Tibial nerve (tissue), 4 donors: ENCODE measurements at regions not wholly inside any gene's neighbourhood (a gene's known extent, or its start where the extent isn't known, plus 50 kb on each side); places are given as distances from the start of the nearest gene placed in this dataset.

Source experiments
- DNase-seq, 2 donors: peaks; one replicate each; pipeline ENCODE4 v3.0.0-alpha.2; 2019; ENCODE audit warnings: low spot score in 2 of 2
- H3K27ac ChIP-seq, 4 donors: fragments of 200-600 bp; sonication (generic) in 3 of 4; one replicate each; pipeline ENCODE4 v1.5.1; 2017 to 2019; ENCODE audit warnings: mild to moderate bottlenecking in 1 of 4
- H3K27me3 ChIP-seq, 2 donors: fragments of 200-600 bp; sonication (generic) in 1 of 2; one replicate each; pipeline versions ENCODE4 v1.5.1 to v1.6.0; 2017 to 2019
- H3K36me3 ChIP-seq, 3 donors: fragments of 200-600 bp; sonication (generic); one replicate each; pipeline ENCODE4 v1.5.1; 2018 to 2019
- H3K4me1 ChIP-seq, 4 donors: fragments of 200-600 bp; sonication (generic) in 3 of 4; one replicate each; pipeline ENCODE4 v1.5.1; 2017 to 2019
- H3K4me3 ChIP-seq, 4 donors: fragments of 200-600 bp; sonication (generic) in 3 of 4; one replicate each; pipeline ENCODE4 v1.5.1; 2017 to 2019; ENCODE audit warnings: mild to moderate bottlenecking in 1 of 4, moderate library complexity in 1 of 4
- H3K9me3 ChIP-seq, 4 donors: fragments of 200-600 bp; sonication (generic) in 3 of 4; one replicate each; pipeline ENCODE4 v1.5.1; 2017 to 2019
- EP300 ChIP-seq, 2 donors: sonication (generic); formaldehyde crosslinking; IDR thresholded peaks; one replicate each; pipeline ENCODE4 v1.6.1; 2017; ENCODE audit warnings: antibody characterized with exemption in 2 of 2, mild to moderate bottlenecking in 1 of 2
- POLR2A ChIP-seq, 2 donors: fragments of 450-650 bp; IDR thresholded peaks; one replicate each; pipeline ENCODE4 v1.6.1; 2017; ENCODE audit warnings: antibody characterized with exemption in 2 of 2, mild to moderate bottlenecking in 2 of 2, moderate library complexity in 2 of 2
- WGBS, 2 donors: methylation state at CpG; one replicate each; pipeline ENCODE4 v1.1.5; 2018; 5-methylcytosine and 5-hydroxymethylcytosine counted together
- TF ChIP-seq, protein P1 (sequence below), 5 experiments: fragments of 200-600 bp in 3 of 5; fragments of 450-650 bp in 2 of 5; sonication (generic) in 3 of 5; IDR thresholded peaks; one replicate each; pipeline ENCODE4 v1.5.1; 2016 to 2019; ENCODE audit warnings: antibody characterized with exemption in 5 of 5, mild to moderate bottlenecking in 3 of 5, moderate library complexity in 2 of 5

DNA sequence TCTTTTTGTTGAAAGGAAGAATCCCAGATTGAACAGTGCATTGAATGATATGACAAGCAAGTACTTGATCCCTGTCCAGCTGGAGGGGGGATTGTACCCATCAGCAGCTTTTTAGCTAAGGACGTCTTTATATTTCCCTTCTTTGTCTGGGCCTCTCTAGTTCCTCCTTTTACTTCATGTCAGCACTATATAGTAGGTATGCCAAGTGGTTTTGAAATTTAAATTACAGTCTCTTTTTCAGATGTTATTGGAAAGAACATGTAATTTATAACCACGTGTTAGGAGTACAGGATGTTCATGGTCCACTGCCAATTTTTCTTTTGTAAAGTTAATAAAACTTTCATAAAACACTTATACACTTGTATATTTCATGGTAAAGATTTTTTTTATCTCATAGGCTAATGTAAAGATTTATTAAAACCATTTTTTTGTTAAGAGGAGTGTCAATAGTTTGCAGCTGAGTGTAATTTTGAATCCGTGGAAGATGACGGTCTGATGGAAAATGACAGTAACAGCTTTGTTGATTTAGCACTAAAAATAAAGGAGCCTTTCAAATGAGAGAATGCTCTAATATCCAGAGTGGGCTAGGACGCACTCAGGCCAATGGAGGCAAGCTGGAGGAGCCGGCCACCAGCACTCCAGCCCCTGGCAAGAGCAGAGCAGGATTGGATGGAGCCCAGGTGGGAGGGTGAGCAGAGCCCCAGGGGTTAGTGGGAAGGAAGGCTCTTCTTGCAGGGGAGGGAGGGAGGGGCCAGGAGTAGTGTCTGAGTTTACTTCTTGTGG, 488.3 kb downstream of the INSC start:
- Histone ChIP-seq H3K36me3 (no peaks in the 10 kb centered on the region), H3K27me3 (no peaks in the 10 kb centered on the region), H3K27ac (peak overlapping the region in 2 of 4 donors; percentile 8 to 36), H3K9me3 (no peaks in the 10 kb centered on the region), H3K4me3 (no peak overlapping the region), H3K4me1 (peaks cover 0 to 18% (median 2%) of the 10 kb centered on the region in 4 donors)
- peak; percentile 15 to 39 for DNase-seq
- TF ChIP-seq POLR2A (IDR thresholded peaks at IDR 0.05) (no peak), EP300 (IDR thresholded peaks at IDR 0.05) (no peak)
- TF ChIP-seq, protein P1, sequence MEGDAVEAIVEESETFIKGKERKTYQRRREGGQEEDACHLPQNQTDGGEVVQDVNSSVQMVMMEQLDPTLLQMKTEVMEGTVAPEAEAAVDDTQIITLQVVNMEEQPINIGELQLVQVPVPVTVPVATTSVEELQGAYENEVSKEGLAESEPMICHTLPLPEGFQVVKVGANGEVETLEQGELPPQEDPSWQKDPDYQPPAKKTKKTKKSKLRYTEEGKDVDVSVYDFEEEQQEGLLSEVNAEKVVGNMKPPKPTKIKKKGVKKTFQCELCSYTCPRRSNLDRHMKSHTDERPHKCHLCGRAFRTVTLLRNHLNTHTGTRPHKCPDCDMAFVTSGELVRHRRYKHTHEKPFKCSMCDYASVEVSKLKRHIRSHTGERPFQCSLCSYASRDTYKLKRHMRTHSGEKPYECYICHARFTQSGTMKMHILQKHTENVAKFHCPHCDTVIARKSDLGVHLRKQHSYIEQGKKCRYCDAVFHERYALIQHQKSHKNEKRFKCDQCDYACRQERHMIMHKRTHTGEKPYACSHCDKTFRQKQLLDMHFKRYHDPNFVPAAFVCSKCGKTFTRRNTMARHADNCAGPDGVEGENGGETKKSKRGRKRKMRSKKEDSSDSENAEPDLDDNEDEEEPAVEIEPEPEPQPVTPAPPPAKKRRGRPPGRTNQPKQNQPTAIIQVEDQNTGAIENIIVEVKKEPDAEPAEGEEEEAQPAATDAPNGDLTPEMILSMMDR (IDR thresholded peaks at IDR 0.05): no peak
- WGBS, 2 donors: 12 to 18% methylated on average over 6 of the region's 6 CpGs

DNA sequence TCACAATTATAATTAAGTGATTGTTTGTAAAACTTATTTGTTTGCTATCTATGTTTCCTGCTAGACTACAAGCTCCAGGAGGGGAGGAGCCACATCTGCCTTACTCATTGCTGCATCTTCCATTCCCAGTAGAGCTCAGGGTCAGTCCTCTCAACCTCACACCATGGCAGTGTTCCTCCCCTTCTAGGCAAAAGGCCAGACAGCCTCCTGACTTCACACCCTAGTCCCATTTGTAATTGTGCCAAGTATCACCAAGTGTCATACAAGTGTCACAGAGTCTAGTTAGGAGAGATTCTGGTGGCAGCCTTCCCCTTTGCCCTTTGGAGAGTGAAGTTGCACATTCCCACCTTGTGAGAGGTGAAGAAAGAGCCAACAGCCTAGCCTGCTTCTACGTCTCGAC, 490.4 kb downstream of the INSC start:
- Histone ChIP-seq H3K36me3 (no peaks in the 10 kb centered on the region), H3K27ac (no peak overlapping the region), H3K4me1 (peaks cover 0 to 18% (median 2%) of the 10 kb centered on the region in 4 donors), H3K9me3 (no peaks in the 10 kb centered on the region), H3K4me3 (no peak overlapping the region), H3K27me3 (no peaks in the 10 kb centered on the region)
- 94 to 96% methylated on average over 2 of the region's 2 CpGs for WGBS, 2 donors
- no peak for DNase-seq
- no peak for TF ChIP-seq POLR2A (IDR thresholded peaks at IDR 0.05)
- no peak for TF ChIP-seq EP300 (IDR thresholded peaks at IDR 0.05)
- TF ChIP-seq, protein P1 (IDR thresholded peaks at IDR 0.05): no peak

DNA sequence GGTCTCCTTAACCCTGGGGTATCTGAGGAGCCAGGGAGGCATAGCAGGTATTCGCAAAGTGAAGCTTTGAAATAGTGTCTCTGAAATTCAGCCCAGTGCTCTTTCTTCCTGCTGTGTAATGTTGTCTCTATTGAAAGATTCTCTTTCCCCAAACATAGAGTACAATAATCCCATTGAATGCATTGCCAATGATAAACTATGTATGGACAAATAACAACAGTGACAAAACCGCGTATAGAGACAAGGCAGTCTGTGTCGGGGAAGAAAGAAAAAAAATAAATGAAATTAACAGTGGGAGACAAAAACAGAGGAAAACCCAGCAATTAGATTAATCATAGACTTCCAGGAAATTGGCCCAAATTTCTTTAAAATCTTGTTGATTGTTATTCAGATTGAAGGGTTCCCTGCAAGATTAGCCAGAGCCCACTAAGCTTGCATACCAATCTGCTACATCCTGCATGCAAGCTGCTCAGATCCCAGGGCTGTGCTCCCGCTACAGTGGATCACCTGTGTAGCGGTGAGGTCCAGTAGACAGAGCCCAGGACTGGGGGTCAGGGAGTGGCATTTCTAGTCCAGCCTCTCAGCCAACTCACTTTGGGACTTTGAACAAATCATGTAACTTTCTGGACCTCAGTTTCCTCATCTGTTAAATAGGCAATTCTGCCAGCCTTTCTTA, 492.8 kb downstream of the INSC start:
- Histone ChIP-seq H3K4me3 (no peak overlapping the region), H3K36me3 (no peaks in the 10 kb centered on the region), H3K27ac (no peak overlapping the region), H3K27me3 (no peaks in the 10 kb centered on the region), H3K9me3 (no peaks in the 10 kb centered on the region), H3K4me1 (peaks cover 0 to 21% (median 2%) of the 10 kb centered on the region in 4 donors)
- TF ChIP-seq, protein P1 (IDR thresholded peaks at IDR 0.05): no peak
- TF ChIP-seq EP300 (IDR thresholded peaks at IDR 0.05): no peak
- TF ChIP-seq POLR2A (IDR thresholded peaks at IDR 0.05): no peak
- WGBS, 2 donors: 57 to 60% methylated on average over 6 of the region's 6 CpGs
- DNase-seq: no peak

DNA sequence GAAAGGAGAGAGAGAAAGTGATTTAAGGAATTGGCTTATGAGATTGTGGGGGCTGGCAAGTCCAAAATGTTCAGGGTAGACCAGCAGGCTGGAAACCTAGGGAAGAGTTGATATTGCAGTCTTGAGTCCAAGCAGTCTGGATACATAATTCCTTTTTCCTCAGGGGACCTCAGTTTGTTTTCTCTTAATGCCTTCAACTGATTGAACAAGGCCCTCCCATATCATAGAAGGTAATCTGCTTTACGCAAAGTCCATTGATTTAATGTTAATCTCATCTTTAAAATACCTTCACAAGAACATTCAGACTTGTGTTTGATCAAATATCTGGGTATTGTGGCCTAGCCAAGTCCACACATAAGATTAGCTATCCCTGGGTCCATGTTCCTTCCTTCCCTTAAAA, 494.7 kb downstream of the INSC start:
- Histone ChIP-seq H3K9me3 (no peaks in the 10 kb centered on the region), H3K27ac (no peak overlapping the region), H3K36me3 (no peaks in the 10 kb centered on the region), H3K4me1 (peaks cover 0 to 9% (median 2%) of the 10 kb centered on the region in 4 donors), H3K4me3 (no peak overlapping the region), H3K27me3 (no peaks in the 10 kb centered on the region)
- 97 to 100% methylated on average over 1 of the region's 1 CpG for WGBS, 2 donors
- TF ChIP-seq, protein P1 (IDR thresholded peaks at IDR 0.05): no peak
- no peak for TF ChIP-seq EP300 (IDR thresholded peaks at IDR 0.05)
- no peak for TF ChIP-seq POLR2A (IDR thresholded peaks at IDR 0.05)
- DNase-seq: no peak

DNA sequence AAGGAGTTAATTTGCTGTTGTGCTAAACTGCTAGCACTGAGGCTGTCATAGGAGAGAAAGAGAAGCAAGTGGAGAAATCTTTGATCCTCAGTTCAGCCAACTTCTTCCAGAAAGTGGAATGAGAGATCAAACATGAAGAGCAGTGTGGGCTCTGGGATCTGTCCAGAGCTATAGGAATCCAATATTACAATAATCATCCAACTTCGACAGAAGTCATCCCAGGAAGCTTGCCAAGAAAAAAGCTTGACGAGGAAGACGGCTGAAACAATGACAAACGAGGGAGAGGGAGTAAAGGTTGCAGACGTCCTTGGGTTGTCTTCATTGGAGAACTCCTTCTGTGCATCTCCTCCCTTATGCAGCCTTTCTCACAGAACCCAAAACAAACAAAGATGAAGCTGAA, 496.2 kb downstream of the INSC start:
- DNase-seq: no peak
- Histone ChIP-seq H3K27me3 (no peaks in the 10 kb centered on the region), H3K9me3 (no peaks in the 10 kb centered on the region), H3K4me3 (no peak overlapping the region), H3K27ac (no peak overlapping the region), H3K36me3 (no peaks in the 10 kb centered on the region), H3K4me1 (peaks cover 0 to 9% (median 2%) of the 10 kb centered on the region in 4 donors)
- TF ChIP-seq POLR2A (IDR thresholded peaks at IDR 0.05) (no peak), EP300 (IDR thresholded peaks at IDR 0.05) (no peak)
- TF ChIP-seq, protein P1 (IDR thresholded peaks at IDR 0.05): no peak
- WGBS, 2 donors: 30 to 38% methylated on average over 5 of the region's 5 CpGs
